Duodenal mucosa (tissue), 2 donors: ENCODE measurements at regions not wholly inside any gene's neighbourhood (a gene's known extent, or its start where the extent isn't known, plus 50 kb on each side); places are given as distances from the start of the nearest gene placed in this dataset.

Experiments used
- H3K27ac ChIP-seq: one replicate; pipeline ENCODE4 v1.7.0; 2013; ENCODE audit warnings: low read depth, low read length
- H3K27me3 ChIP-seq, 2 donors: one replicate each; pipeline ENCODE4 v1.7.0; 2013; ENCODE audit warnings: low read length in 2 of 2, control low read depth in 1 of 2; ENCODE audit not compliant: insufficient read depth in 2 of 2, control insufficient read depth in 1 of 2
- H3K36me3 ChIP-seq, 2 donors: one replicate each; pipeline ENCODE4 v1.7.0; 2013; ENCODE audit warnings: low read length in 2 of 2, control low read depth in 1 of 2; ENCODE audit not compliant: insufficient read depth in 2 of 2, control insufficient read depth in 1 of 2
- H3K4me1 ChIP-seq, 2 donors: one replicate each; pipeline ENCODE4 v1.7.0; 2013; ENCODE audit warnings: low read length in 2 of 2, control low read depth in 1 of 2; ENCODE audit not compliant: insufficient read depth in 2 of 2, control insufficient read depth in 1 of 2
- H3K4me3 ChIP-seq, 2 donors: one replicate each; pipeline ENCODE4 v1.7.0; 2013; ENCODE audit warnings: low read length in 2 of 2, low read depth in 1 of 2
- H3K9ac ChIP-seq, 2 donors: one replicate each; pipeline ENCODE4 v1.7.0; 2013; ENCODE audit warnings: low read length in 2 of 2, low read depth in 1 of 2
- H3K9me3 ChIP-seq, 2 donors: one replicate each; pipeline ENCODE4 v1.7.0; 2013; ENCODE audit warnings: low read length in 2 of 2, control low read depth in 1 of 2; ENCODE audit not compliant: control insufficient read depth in 1 of 2

GRCh38 chr15:47376190-47376589 lies 341.1 kb upstream of the SEMA6D start:
- no peak overlapping the region for H3K4me3 ChIP-seq
- H3K4me1 ChIP-seq: no peaks in the 10 kb centered on the region
- H3K27ac ChIP-seq: no peak overlapping the region
- no peaks in the 10 kb centered on the region for H3K27me3 ChIP-seq
- H3K36me3 ChIP-seq: no peaks in the 10 kb centered on the region
- no peaks in the 10 kb centered on the region for H3K9me3 ChIP-seq
- H3K9ac ChIP-seq: no peak overlapping the region

- Histone ChIP-seq H3K36me3 (no peaks in the 10 kb centered on the region), H3K4me1 (no peaks in the 10 kb centered on the region), H3K9me3 (no peaks in the 10 kb centered on the region), H3K27me3 (no peaks in the 10 kb centered on the region), H3K9ac (no peak overlapping the region), H3K4me3 (no peak overlapping the region), H3K27ac (no peak overlapping the region)
Observed at GRCh38 chr15:47377465-47377864, 339.8 kb upstream of the SEMA6D start.

GRCh38 chr15:47378527-47378926 lies 338.8 kb upstream of the SEMA6D start:
- Histone ChIP-seq H3K9ac (no peak overlapping the region), H3K36me3 (no peaks in the 10 kb centered on the region), H3K27ac (no peak overlapping the region), H3K4me3 (no peak overlapping the region), H3K9me3 (no peaks in the 10 kb centered on the region), H3K27me3 (no peaks in the 10 kb centered on the region), H3K4me1 (no peaks in the 10 kb centered on the region)

GRCh38 chr15:47383102-47383501 lies 334.2 kb upstream of the SEMA6D start:
- no peak overlapping the region for H3K9ac ChIP-seq
- H3K4me1 ChIP-seq: no peaks in the 10 kb centered on the region
- H3K27me3 ChIP-seq: no peaks in the 10 kb centered on the region
- no peaks in the 10 kb centered on the region for H3K36me3 ChIP-seq
- no peak overlapping the region for H3K27ac ChIP-seq
- no peak overlapping the region for H3K4me3 ChIP-seq
- no peaks in the 10 kb centered on the region for H3K9me3 ChIP-seq

DNA sequence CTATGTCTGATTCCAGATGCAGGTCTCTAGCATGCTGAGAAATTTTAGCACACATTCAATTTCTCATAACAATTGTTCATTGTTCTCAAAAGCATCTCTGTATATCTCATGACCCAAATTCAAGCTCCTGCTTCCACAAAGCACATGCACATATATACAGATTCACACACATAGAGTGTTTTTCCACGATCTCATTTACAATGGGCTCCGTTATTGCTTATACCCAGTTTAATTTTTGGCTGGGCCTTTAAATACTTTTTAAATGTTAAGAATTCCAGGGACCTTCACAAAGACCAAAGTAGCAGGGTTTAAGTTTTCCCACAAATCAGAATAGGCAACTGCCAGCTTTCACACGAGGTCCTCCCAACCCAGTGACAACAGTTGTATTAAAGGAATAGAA lies 333.5 kb upstream of the SEMA6D start:
- Histone ChIP-seq H3K36me3 (no peaks in the 10 kb centered on the region), H3K4me3 (no peak overlapping the region), H3K9me3 (no peaks in the 10 kb centered on the region), H3K27ac (no peak overlapping the region), H3K9ac (no peak overlapping the region), H3K27me3 (no peaks in the 10 kb centered on the region), H3K4me1 (no peaks in the 10 kb centered on the region)

DNA sequence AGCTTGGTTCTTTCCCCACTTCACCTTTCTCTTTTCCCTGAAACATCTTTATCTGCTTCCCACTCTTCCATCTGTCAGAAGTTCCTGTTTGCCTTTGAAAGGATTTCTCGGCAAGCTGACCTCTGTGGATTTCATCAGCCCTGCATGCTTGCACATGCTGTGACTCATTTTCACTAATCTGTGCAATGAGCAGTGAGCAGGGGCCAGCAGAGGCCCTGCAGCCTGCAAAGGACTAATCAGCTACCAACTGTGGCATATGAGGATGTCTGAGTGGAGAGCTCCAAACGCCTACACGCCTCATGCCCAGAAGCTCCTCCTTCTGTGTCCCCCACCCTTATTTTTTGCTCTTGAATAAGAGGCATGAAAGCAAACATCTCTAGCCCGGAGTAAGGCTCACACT lies 333.0 kb upstream of the SEMA6D start:
- Histone ChIP-seq H3K4me3 (no peak overlapping the region), H3K27me3 (no peaks in the 10 kb centered on the region), H3K9me3 (no peaks in the 10 kb centered on the region), H3K36me3 (no peaks in the 10 kb centered on the region), H3K27ac (no peak overlapping the region), H3K4me1 (no peaks in the 10 kb centered on the region), H3K9ac (no peak overlapping the region)

GRCh38 chr15:47384776-47385175 lies 332.5 kb upstream of the SEMA6D start:
- Histone ChIP-seq H3K36me3 (no peaks in the 10 kb centered on the region), H3K9ac (no peak overlapping the region), H3K27ac (no peak overlapping the region), H3K4me1 (no peaks in the 10 kb centered on the region), H3K9me3 (no peaks in the 10 kb centered on the region), H3K4me3 (no peak overlapping the region), H3K27me3 (no peaks in the 10 kb centered on the region)

DNA sequence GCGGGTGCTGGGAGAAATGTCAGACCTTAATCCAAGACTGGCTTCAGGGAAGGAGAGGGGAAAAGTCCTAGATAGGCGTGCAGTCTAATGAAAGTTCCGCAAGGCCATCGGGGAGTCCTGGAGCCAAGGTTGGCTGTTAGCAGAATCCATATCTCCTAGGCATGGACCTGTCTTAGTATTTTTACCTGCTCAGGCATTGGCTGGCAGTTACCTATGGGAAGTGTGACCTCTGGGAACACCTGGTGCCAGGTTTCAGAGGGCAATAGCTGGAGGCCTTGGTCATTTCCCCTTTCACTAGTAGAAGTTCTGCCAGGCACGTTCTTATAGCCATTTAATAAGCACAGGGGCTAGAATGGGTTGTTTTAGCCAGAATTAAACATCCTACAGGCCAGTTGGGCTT lies 330.8 kb upstream of the SEMA6D start:
- H3K4me3 ChIP-seq: no peak overlapping the region

GRCh38 chr15:47388299-47388698 lies 329.0 kb upstream of the SEMA6D start:
- H3K9ac ChIP-seq: no peak overlapping the region
- H3K4me3 ChIP-seq: no peak overlapping the region
- no peaks in the 10 kb centered on the region for H3K27me3 ChIP-seq
- H3K27ac ChIP-seq: no peak overlapping the region
- no peaks in the 10 kb centered on the region for H3K4me1 ChIP-seq
- H3K36me3 ChIP-seq: no peaks in the 10 kb centered on the region
- no peaks in the 10 kb centered on the region for H3K9me3 ChIP-seq

More for the DNA sequence above, 330.8 kb upstream of the SEMA6D start:
- Histone ChIP-seq H3K9me3 (no peaks in the 10 kb centered on the region), H3K27me3 (no peaks in the 10 kb centered on the region), H3K36me3 (no peaks in the 10 kb centered on the region), H3K27ac (no peak overlapping the region), H3K4me1 (no peaks in the 10 kb centered on the region), H3K9ac (no peak overlapping the region)

DNA sequence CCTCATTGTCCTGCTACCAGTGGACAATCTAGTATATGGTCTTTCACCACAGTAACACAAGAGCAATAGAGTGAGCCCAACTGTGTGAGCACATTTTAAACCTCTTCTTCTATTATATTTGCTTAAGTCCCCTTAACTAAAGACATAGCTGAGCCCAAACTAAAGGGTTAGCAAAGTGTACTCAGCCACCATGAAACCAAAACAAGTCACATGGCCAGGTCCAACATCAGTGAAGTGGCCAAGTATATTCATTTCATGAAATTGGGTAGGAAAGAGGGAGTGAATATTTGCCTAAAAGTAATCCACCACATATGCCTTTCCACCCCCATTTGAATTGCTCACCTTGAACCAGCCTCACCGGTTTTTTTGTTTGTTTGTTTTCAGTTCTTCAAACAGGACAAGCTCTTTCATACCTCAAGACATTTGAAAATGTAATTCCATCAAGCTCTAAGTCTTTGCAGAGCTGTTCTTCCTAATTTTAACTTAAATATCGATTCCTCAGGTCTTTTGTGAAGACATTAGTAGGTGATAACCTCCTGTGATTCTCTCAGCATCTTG lies 327.0 kb upstream of the SEMA6D start:
- Histone ChIP-seq H3K4me1 (no peaks in the 10 kb centered on the region), H3K9ac (no peak overlapping the region), H3K4me3 (no peak overlapping the region), H3K36me3 (no peaks in the 10 kb centered on the region), H3K27me3 (no peaks in the 10 kb centered on the region), H3K9me3 (no peaks in the 10 kb centered on the region), H3K27ac (no peak overlapping the region)

- Histone ChIP-seq H3K36me3 (no peaks in the 10 kb centered on the region), H3K4me1 (no peaks in the 10 kb centered on the region), H3K9me3 (no peaks in the 10 kb centered on the region), H3K27me3 (no peaks in the 10 kb centered on the region), H3K9ac (no peak overlapping the region), H3K4me3 (no peak overlapping the region), H3K27ac (no peak overlapping the region)
Observed at GRCh38 chr15:47394286-47394809, 323.0 kb upstream of the SEMA6D start.
